GM23338 (cell line): ENCODE measurements at regions not wholly inside any gene's neighbourhood (a gene's known extent, or its start where the extent isn't known, plus 50 kb on each side); places are given as distances from the start of the nearest gene placed in this dataset.
"Not testable (repeated sequence)": the region's sequence is repeated elsewhere in the genome, so short reads cannot be mapped to it uniquely, and the experiment has no call there.

Source experiments
- ATAC-seq: fragments of 200-7000 bp; cut with Tn5 transposase; 3 replicates; pipeline ENCODE4 v1.9.1; 2020
- DNase-seq: peaks from one replicate; pipeline ENCODE4 v3.0.0-alpha.2; 2015; ENCODE audit warnings: low spot score
- H2AFZ ChIP-seq: fragments of 200-600 bp; sonication (generic); 2 replicates; pipeline ENCODE4 v1.8.0; 2016; ENCODE audit warnings: antibody characterized with exemption, mild to moderate bottlenecking, moderate library complexity
- H3F3A ChIP-seq: fragments of 200-600 bp; sonication (generic); replicated peaks from 2 replicates; pipeline ENCODE4 v1.8.0; 2017; ENCODE audit warnings: antibody characterized with exemption, mixed run types, low read depth
- H3K27ac ChIP-seq: fragments of 200-600 bp; sonication (generic); 2 replicates; pipeline ENCODE4 v1.6.1; 2016; ENCODE audit warnings: low read depth
- H3K27me3 ChIP-seq: fragments of 200-600 bp; sonication (generic); 2 replicates; pipeline ENCODE4 v1.8.0; 2016; ENCODE audit warnings: mild to moderate bottlenecking, mixed run types, moderate library complexity; ENCODE audit not compliant: insufficient read depth
- H3K36me3 ChIP-seq: fragments of 200-600 bp; sonication (generic); 2 replicates; pipeline ENCODE4 v1.8.0; 2016; ENCODE audit warnings: mild to moderate bottlenecking; ENCODE audit not compliant: insufficient read depth
- H3K4me1 ChIP-seq: fragments of 200-600 bp; sonication (generic); 2 replicates; pipeline ENCODE4 v1.8.0; 2016; ENCODE audit warnings: mild to moderate bottlenecking, moderate library complexity; ENCODE audit not compliant: insufficient read depth
- H3K4me2 ChIP-seq: fragments of 200-600 bp; sonication (generic); 2 replicates; pipeline ENCODE4 v1.7.1; 2017; ENCODE audit warnings: mixed run types
- H3K4me3 ChIP-seq: fragments of 200-600 bp; sonication (generic); 2 replicates; pipeline ENCODE4 v1.6.1; 2016; ENCODE audit warnings: mixed run types
- H3K79me2 ChIP-seq: fragments of 200-600 bp; sonication (generic); replicated peaks from 2 replicates; pipeline ENCODE4 v1.8.0; 2017; ENCODE audit warnings: mild to moderate bottlenecking; ENCODE audit not compliant: insufficient read depth
- H3K9me2 ChIP-seq: fragments of 200-600 bp; sonication (generic); 2 replicates; pipeline ENCODE4 v1.8.0; 2017; ENCODE audit not compliant: insufficient read depth
- H4K20me1 ChIP-seq: fragments of 200-600 bp; sonication (generic); replicated peaks from 2 replicates; pipeline ENCODE4 v1.8.0; 2017; ENCODE audit warnings: mild to moderate bottlenecking; ENCODE audit not compliant: insufficient read depth
- H3K27ac Mint-ChIP-seq: 2 replicates; pipeline ENCODE4 v1.8.0; 2020; ENCODE audit warnings: inconsistent platforms, mild to moderate bottlenecking, moderate library complexity, mixed read lengths
- H3K27me3 Mint-ChIP-seq: 3 replicates; pipeline ENCODE4 v1.8.0; 2022; ENCODE audit warnings: low read depth, mild to moderate bottlenecking, moderate library complexity, mixed read lengths, inconsistent platforms; ENCODE audit not compliant: insufficient read depth, poor library complexity
- H3K36me3 Mint-ChIP-seq: 3 replicates; pipeline ENCODE4 v1.8.0; 2021; ENCODE audit warnings: low read depth, mild to moderate bottlenecking, inconsistent platforms, moderate library complexity, mixed read lengths
- H3K4me1 Mint-ChIP-seq: 3 replicates; pipeline ENCODE4 v1.8.0; 2020; ENCODE audit warnings: mild to moderate bottlenecking, inconsistent platforms, mixed read lengths
- H3K4me3 Mint-ChIP-seq: 3 replicates; pipeline ENCODE4 v1.8.0; 2021; ENCODE audit warnings: moderate library complexity, mild to moderate bottlenecking, inconsistent platforms, mixed read lengths
- H3K9me3 Mint-ChIP-seq: 3 replicates; pipeline ENCODE4 v1.8.0; 2020; ENCODE audit warnings: moderate library complexity, mild to moderate bottlenecking, inconsistent platforms, mixed read lengths
- CREB1 ChIP-seq: fragments of 250-450 bp; sonication (Bioruptor Pico); IDR thresholded peaks from 2 replicates; pipeline ENCODE4 v1.5.0; 2020; ENCODE audit warnings: low read depth, mild to moderate bottlenecking, moderate library complexity
- ZNF462 ChIP-seq: fragments of 250-450 bp; sonication (Bioruptor Pico); IDR thresholded peaks from 2 replicates; pipeline ENCODE4 v1.5.0; 2020; ENCODE audit warnings: mild to moderate bottlenecking, moderate library complexity

- DNase-seq, result no peak
- Histone ChIP-seq H3K4me3 (no peak overlapping the region), H4K20me1 (no peaks in the 10 kb centered on the region), H3K27me3 (peaks cover 11% of the 10 kb centered on the region; the same call in 1 of the 2 replicates), H3F3A (no peaks in the 10 kb centered on the region), H3K9me2 (peaks cover 9% of the 10 kb centered on the region), H3K4me2 (no peak overlapping the region), H2AFZ (no peak overlapping the region), H3K36me3 (no peaks in the 10 kb centered on the region), H3K27ac (no peak overlapping the region), H3K4me1 (no peaks in the 10 kb centered on the region), H3K79me2 (no peaks in the 10 kb centered on the region)
- Mint-ChIP-seq H3K9me3 (peaks cover 7% of the 10 kb centered on the region; the same call in 2 of the 3 replicates), H3K27me3 (peaks cover 5% of the 10 kb centered on the region), H3K4me3 (no peak overlapping the region), H3K4me1 (no peaks in the 10 kb centered on the region), H3K36me3 (no peaks in the 10 kb centered on the region), H3K27ac (no peak overlapping the region)
- TF ChIP-seq ZNF462 (CRISPR knock-in tag) (no peak), CREB1 (no peak)
- ATAC-seq, result no peak
These were observed 349.1 kb downstream of the SETD4 start for GRCh38 chr21:35711213-35711612.

GRCh38 chr21:35709990-35710389 lies 350.3 kb downstream of the SETD4 start:
- ATAC-seq, H3K79me2 ChIP-seq, H2AFZ ChIP-seq, H3K4me3 ChIP-seq, H3K9me2 ChIP-seq, H3K4me1 Mint-ChIP-seq, H3K9me3 Mint-ChIP-seq, H3K4me3 Mint-ChIP-seq, H3K27me3 ChIP-seq, H3K36me3 ChIP-seq, H3K4me2 ChIP-seq, H3K27me3 Mint-ChIP-seq, DNase-seq, H3K36me3 Mint-ChIP-seq, H3K4me1 ChIP-seq, H3K27ac ChIP-seq, H3K27ac Mint-ChIP-seq, H4K20me1 ChIP-seq, H3F3A ChIP-seq: not testable (repeated sequence)
